ENCODE measurements at regions not wholly inside any gene's neighbourhood (a gene's known extent, or its start where the extent isn't known, plus 50 kb on each side); places are given as distances from the start of the nearest gene placed in this dataset.

DNA sequence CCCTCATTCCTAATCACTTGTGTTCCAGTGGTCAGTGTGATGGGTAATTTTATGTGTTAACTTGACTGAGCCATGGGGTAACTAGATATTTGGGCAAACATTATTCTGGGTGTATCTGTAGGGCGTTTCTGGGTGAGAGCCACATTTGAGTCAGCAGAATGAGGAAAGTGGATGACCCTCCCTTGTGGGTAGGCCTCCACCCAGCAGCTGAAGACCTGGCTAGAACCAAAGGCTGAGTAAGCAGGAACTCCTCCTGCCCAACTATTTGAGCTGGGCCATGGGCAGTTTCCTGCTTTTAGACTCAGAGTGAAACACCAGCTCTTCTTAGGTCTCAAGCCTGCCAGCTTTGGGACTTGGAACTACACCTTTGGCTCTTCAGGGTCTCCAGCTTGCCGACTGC lies 141.8 kb downstream of the ACKR3 start (continued):
- TF ChIP-seq YY1 (IDR thresholded peaks at IDR 0.05; ENCODE audit: low read depth, low read length) = no peak
- no peak for TF ChIP-seq CREB1 (IDR thresholded peaks at IDR 0.05)
- no peak for TF ChIP-seq EGR1 (IDR thresholded peaks at IDR 0.05; ENCODE audit: borderline replicate concordance, low read depth, low read length)
- TF ChIP-seq BCL11A (IDR thresholded peaks at IDR 0.05; ENCODE audit: low read depth in 2 of 2, low read length in 2 of 2) = no peak
- no peak for TF ChIP-seq CHD1 (IDR thresholded peaks at IDR 0.05; ENCODE audit: low read depth, low read length)
- TF ChIP-seq, protein P1, sequence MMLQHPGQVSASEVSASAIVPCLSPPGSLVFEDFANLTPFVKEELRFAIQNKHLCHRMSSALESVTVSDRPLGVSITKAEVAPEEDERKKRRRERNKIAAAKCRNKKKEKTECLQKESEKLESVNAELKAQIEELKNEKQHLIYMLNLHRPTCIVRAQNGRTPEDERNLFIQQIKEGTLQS (IDR thresholded peaks at IDR 0.05; ENCODE audit: insufficient read depth, low read depth, low read length) = no peak
- TF ChIP-seq HDAC2 (IDR thresholded peaks at IDR 0.05; ENCODE audit: borderline replicate concordance in 1 of 2, low read depth in 2 of 2, low read length in 2 of 2) = no peak
- no peak for TF ChIP-seq TBP (IDR thresholded peaks at IDR 0.05; ENCODE audit: low read depth, low read length)

All from H1 (cell line).